Adrenal gland (tissue), 9 donors: ENCODE measurements at regions not wholly inside any gene's neighbourhood (a gene's known extent, or its start where the extent isn't known, plus 50 kb on each side); places are given as distances from the start of the nearest gene placed in this dataset.

ENCODE experiments used
- DNase-seq, 7 donors: peaks; one replicate each; pipeline ENCODE4 v3.0.0-alpha.2; 2019 to 2020
- H3K27ac ChIP-seq, 5 donors: fragments of 200-600 bp; sonication (generic) in 4 of 5; 1 replicate in 3 of 5; 2 replicates in 2 of 5; pipeline versions ENCODE4 v1.5.1 to v1.8.0; 2016 to 2020; ENCODE audit warnings: mild to moderate bottlenecking in 1 of 5
- H3K27me3 ChIP-seq: fragments of 200-600 bp; 2 replicates; pipeline ENCODE4 v1.8.0; 2021
- H3K36me3 ChIP-seq, 2 donors: fragments of 200-600 bp; replicated peaks in 1 of 2; 1 replicate in 1 of 2; 2 replicates in 1 of 2; pipeline versions ENCODE4 v1.5.1 to v1.8.0; 2018 to 2022
- H3K4me1 ChIP-seq, 2 donors: fragments of 200-600 bp; replicated peaks in 1 of 2; 1 replicate in 1 of 2; 2 replicates in 1 of 2; pipeline versions ENCODE4 v1.5.1 to v1.8.0; 2018 to 2021
- H3K4me3 ChIP-seq, 4 donors: fragments of 200-600 bp; sonication (generic) in 3 of 4; one replicate each; pipeline ENCODE4 v1.5.1; 2016 to 2018
- H3K9me3 ChIP-seq, 3 donors: fragments of 200-600 bp; sonication (generic) in 1 of 3; replicated peaks in 1 of 3; 1 replicate in 2 of 3; 2 replicates in 1 of 3; pipeline versions ENCODE4 v1.5.1 to v1.8.0; 2016 to 2021
- POLR2A ChIP-seq, 2 donors: fragments of 450-650 bp; IDR thresholded peaks; one replicate each; pipeline ENCODE4 v1.6.1; 2017; ENCODE audit warnings: antibody characterized with exemption in 2 of 2, mild to moderate bottlenecking in 2 of 2, moderate library complexity in 1 of 2
- WGBS, 4 donors: extraction: QIAGEN DNeasy Blood & Tissue Kit in 2 of 4; methylation state at CpG; one replicate each; pipeline versions ENCODE4 v1.1.5 to v1.1.7; 2013 to 2017; 5-methylcytosine and 5-hydroxymethylcytosine counted together
- intact Hi-C, 2 donors: fragments of 100-400 bp; cut with DNase I; formaldehyde crosslinking; loops; one replicate each; pipeline versions ENCODE4 v1.14.1 to v1.15.0; 2022 to 2023
- TF ChIP-seq, protein P1 (sequence below), 6 experiments: fragments of 450-650 bp in 4 of 6; fragments of 200-600 bp in 2 of 6; sonication (generic) in 1 of 6; IDR thresholded peaks; 1 replicate in 5 of 6; 2 replicates in 1 of 6; pipeline versions ENCODE4 v1.5.1 to v1.8.0; 2016 to 2021; ENCODE audit warnings: antibody characterized with exemption in 6 of 6, mild to moderate bottlenecking in 2 of 6, moderate library complexity in 1 of 6
- donor health status: healthy with polysubstance abuse.
- donor health status: Bipolar disorder and iron deficiency.
- donor health status: DM: yes; HTN: yes; CAD: no.
- donor health status: DM: no; HTN: no; CAD: no.
- donor health status: DM: no; HTN: no; CAD: no.

DNA sequence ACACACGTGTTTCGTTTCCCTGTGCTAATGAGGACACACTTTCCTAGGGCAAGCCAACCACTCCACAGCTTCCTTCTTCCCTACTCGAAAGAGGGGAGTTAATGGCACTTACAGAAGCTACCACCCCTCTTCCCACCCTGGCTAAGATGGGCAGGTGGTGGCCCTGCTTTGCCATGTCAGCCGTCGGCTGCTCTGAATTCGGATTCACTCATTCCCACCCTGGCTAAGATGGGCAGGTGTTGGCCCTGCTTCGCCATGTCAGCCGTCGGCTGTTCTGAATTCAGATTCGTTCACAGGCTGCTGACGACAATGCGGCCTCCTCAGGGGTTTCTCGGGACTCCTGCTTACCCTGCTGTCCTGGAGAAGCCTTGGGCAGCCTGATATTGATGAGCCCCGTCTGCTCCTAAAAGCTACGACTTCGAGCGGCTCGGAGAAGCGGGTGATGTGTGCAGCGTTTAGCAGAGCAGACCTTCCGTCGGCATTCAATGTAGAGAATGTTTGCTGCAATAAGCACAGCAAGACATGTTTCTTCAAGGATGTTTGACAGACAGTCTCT lies 56.2 kb upstream of the PPP2R2D start:
- H3K27me3 ChIP-seq = no peaks in the 10 kb centered on the region
- H3K4me3 ChIP-seq = no peak overlapping the region
- no peak for TF ChIP-seq POLR2A (IDR thresholded peaks at IDR 0.05)
- TF ChIP-seq, protein P1, sequence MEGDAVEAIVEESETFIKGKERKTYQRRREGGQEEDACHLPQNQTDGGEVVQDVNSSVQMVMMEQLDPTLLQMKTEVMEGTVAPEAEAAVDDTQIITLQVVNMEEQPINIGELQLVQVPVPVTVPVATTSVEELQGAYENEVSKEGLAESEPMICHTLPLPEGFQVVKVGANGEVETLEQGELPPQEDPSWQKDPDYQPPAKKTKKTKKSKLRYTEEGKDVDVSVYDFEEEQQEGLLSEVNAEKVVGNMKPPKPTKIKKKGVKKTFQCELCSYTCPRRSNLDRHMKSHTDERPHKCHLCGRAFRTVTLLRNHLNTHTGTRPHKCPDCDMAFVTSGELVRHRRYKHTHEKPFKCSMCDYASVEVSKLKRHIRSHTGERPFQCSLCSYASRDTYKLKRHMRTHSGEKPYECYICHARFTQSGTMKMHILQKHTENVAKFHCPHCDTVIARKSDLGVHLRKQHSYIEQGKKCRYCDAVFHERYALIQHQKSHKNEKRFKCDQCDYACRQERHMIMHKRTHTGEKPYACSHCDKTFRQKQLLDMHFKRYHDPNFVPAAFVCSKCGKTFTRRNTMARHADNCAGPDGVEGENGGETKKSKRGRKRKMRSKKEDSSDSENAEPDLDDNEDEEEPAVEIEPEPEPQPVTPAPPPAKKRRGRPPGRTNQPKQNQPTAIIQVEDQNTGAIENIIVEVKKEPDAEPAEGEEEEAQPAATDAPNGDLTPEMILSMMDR (IDR thresholded peaks at IDR 0.05) = no peak
- intact Hi-C loops = no loop called here
- no peaks in the 10 kb centered on the region for H3K4me1 ChIP-seq
- H3K27ac ChIP-seq = no peak overlapping the region
- no peaks in the 10 kb centered on the region for H3K36me3 ChIP-seq
- DNase-seq = peak in 2 of 7 donors; percentile 2 to 7
- H3K9me3 ChIP-seq = no peaks in the 10 kb centered on the region
- WGBS, 4 donors = 76 to 87% (median 85%) methylated on average over 19 to 22 of the region's 22 CpGs

DNA sequence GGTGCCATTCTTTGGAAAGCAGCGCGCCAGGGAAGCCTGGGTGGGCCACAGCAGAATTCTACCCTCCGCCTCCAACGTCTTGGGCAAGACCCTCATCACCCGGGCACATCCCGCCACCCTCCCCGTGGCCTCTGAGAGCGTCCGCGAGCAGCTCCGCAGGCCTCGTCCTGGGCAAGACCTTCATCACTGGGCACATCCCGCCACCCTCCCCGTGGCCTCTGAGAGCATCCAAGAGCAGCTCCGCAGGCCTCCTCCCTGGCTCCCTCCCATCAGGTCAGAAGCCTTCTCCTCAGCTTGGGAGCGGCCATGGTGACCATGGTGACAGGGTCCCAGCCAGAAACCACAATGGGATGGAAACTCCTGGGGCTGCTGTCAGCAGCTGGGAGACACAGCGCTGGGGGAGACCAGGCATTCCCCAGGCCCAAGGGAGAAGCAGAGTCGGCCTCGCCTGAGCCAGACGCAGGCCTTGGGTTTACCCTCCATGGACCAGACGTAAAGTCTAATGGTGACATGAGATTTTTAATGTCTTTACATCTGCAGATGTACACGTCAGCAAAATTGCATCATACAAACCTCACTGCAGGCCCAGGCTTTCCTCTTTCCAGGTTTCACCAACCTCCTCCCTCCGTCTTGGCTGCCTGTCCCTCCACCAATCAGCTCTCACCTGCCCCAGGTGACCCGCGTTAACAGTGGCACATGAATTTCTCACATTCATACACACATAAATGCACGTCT lies 55.1 kb upstream of the PPP2R2D start:
- peak in 3 of 7 donors; percentile 3 to 9 (median 4) for DNase-seq
- 83 to 87% (median 84%) methylated on average over 16 to 26 of the region's 26 CpGs for WGBS, 4 donors

DNA sequence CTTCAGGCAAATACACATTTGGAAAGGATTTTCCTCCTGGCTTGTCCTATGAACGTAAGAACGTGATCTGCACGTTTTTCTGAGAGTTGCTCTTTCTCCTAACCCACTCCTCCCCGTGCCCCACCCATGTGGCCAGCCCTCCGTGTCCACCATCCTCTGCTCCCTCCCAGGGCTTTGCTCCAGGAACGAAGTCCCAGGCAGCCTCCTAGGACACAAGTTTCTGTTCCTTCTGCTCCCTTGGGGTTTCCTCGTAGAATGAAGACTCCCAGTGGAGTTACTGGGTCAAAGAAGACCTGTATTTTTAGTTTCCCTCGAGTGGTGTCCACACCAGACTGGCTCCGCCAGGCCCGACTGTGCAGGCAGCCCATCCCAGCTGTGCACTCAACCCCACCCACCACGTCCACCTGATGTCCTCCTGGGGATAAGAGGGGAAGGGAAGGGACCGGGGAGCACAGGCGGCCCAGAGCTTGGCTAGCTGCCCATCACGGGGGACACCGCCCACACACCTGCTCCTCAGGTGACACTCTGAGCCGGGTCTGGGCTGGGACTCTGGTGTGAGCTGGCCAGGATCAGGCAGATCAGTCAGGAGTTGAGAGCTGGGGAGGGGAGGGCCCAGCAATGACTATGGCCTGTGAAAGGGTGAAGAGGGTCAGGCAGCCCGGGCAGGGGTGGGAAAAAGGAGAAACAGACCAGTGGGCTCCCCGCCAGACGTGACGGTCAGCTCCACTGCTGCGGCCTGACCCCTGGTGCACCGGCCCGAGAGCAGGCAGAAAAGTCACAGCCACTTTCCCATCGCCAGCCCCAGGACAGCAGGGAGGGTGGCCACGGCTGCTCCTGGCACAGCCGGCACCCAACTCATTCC lies 54.3 kb upstream of the PPP2R2D start:
- 68 to 71% (median 70%) methylated on average over 16 to 26 of the region's 26 CpGs for WGBS, 4 donors
- Histone ChIP-seq H3K9me3 (no peaks in the 10 kb centered on the region), H3K4me1 (no peaks in the 10 kb centered on the region), H3K27me3 (no peaks in the 10 kb centered on the region), H3K4me3 (no peak overlapping the region), H3K27ac (no peak overlapping the region), H3K36me3 (no peaks in the 10 kb centered on the region)
- peak in 3 of 7 donors; percentile 6 to 8 (median 7) for DNase-seq
- intact Hi-C loops = no loop called here
- TF ChIP-seq, protein P1 (IDR thresholded peaks at IDR 0.05) = no peak
- no peak for TF ChIP-seq POLR2A (IDR thresholded peaks at IDR 0.05)

More for the DNA sequence above, 55.1 kb upstream of the PPP2R2D start:
- Histone ChIP-seq H3K9me3 (no peaks in the 10 kb centered on the region), H3K27ac (no peak overlapping the region), H3K4me3 (no peak overlapping the region), H3K4me1 (no peaks in the 10 kb centered on the region), H3K36me3 (no peaks in the 10 kb centered on the region), H3K27me3 (no peaks in the 10 kb centered on the region)
- no peak for TF ChIP-seq POLR2A (IDR thresholded peaks at IDR 0.05)
- TF ChIP-seq, protein P1 (IDR thresholded peaks at IDR 0.05) = no peak
- intact Hi-C loops = no loop called here

DNA sequence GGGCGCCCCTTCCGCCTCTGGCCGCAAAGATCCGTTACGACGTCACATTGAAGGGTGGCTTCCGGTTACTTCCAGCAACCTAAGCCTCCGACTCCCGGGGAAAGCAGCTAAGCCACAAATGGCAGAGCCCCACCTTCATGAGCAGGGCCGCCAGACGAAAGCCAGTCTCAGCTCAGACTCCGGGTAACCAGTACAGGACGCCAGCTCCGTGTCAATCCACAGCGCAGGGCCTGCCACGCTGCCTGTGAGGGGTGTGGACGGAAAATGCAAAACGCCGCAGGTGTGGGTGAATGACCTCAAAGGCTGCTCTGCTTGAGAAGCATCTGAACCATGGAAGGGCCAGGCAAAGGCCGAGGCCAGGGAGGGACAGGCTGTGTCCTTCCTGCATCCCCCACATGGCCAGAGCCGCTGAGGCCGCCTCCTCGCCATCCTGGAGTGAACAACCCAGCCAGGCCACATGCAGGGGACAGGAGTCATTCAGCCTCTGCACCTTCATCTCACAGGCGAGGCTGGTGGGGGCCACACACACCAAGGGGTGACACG lies 53.5 kb upstream of the PPP2R2D start:
- TF ChIP-seq POLR2A (IDR thresholded peaks at IDR 0.05) = no peak
- TF ChIP-seq, protein P1 (IDR thresholded peaks at IDR 0.05) = no peak
- WGBS, 4 donors = 74 to 90% (median 82%) methylated on average over 6 to 25 of the region's 25 CpGs

More for the DNA sequence above, 53.5 kb upstream of the PPP2R2D start:
- H3K4me1 ChIP-seq = no peaks in the 10 kb centered on the region
- peak in 2 of 7 donors; percentile 2 to 4 for DNase-seq
- H3K4me3 ChIP-seq = no peak overlapping the region
- H3K27ac ChIP-seq = no peak overlapping the region
- intact Hi-C loops = no loop called here
- H3K9me3 ChIP-seq = no peaks in the 10 kb centered on the region
- no peaks in the 10 kb centered on the region for H3K27me3 ChIP-seq
- H3K36me3 ChIP-seq = no peaks in the 10 kb centered on the region
